Activated CD4-positive, alpha-beta T cell treated with anti-CD3 and anti-CD28 coated beads, Interleukin-2, Interleukin-6, amounts not matched to agents 100 ng/mL and 50 ng/mL, durations not matched to agents 16 hours and 8 hours (primary cell): ENCODE measurements at regions not wholly inside any gene's neighbourhood (a gene's known extent, or its start where the extent isn't known, plus 50 kb on each side); places are given as distances from the start of the nearest gene placed in this dataset.

Experiments used
- DNase-seq: peaks from one replicate; pipeline ENCODE4 v3.0.0-alpha.2; 2020

DNA sequence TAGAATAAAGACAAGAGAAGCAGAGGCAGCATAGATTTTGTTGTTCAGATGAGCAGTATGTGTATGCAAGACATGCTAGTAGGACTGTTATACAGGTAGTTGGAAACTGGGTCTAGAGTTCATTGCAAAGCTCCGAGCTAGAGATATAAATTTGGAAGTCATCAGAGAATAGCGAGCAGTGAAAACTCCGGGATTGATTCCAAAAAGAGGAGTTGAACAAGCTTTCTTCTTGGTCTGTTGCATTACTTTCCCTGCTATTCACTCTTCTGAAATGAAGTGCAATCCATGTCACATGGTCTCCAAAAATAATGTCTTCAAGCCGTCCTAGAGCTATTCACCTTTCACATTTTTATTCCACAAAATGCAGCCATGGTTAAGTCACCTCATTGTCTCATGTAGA is 67.9 kb upstream of the ZNF462 start:
- DNase-seq: no peak

DNA sequence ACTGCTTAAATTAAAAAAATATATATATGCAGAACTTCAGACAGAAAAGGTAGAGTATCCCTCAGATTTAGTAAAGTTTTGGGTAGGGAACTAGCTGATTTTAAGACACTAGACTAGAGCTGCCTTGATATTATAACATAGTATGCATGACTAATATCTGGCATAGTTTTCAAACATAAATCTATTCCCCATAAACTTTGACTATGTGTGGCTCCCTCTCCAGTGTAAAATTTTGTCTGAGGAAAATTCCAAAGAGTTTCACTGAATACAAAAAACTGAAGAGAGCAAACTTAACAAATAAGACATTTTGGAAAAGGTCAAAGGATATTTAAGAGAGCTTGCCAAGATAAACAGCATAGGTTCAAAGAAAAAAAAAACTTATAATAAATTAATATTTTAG is 66.2 kb upstream of the ZNF462 start:
- no peak for DNase-seq

DNA sequence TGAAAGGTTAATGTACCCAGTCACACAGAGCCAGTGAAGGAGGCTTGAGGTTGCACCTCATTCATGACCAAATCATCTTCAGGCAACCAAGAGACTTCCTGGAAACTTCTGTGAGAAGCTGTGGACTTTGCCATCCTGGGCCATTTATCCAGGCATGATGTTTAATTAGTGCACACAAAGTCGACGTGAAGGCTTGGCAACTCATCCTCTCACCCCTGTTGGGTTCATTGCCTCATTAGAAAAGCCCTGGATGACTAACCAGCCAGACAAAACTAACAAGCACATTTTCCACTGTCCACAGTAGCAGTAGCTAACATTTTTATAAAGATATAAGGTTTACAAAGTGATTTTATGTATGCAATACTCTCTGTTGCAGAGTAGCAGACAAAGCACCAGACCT is 65.7 kb upstream of the ZNF462 start:
- DNase-seq: no peak

DNA sequence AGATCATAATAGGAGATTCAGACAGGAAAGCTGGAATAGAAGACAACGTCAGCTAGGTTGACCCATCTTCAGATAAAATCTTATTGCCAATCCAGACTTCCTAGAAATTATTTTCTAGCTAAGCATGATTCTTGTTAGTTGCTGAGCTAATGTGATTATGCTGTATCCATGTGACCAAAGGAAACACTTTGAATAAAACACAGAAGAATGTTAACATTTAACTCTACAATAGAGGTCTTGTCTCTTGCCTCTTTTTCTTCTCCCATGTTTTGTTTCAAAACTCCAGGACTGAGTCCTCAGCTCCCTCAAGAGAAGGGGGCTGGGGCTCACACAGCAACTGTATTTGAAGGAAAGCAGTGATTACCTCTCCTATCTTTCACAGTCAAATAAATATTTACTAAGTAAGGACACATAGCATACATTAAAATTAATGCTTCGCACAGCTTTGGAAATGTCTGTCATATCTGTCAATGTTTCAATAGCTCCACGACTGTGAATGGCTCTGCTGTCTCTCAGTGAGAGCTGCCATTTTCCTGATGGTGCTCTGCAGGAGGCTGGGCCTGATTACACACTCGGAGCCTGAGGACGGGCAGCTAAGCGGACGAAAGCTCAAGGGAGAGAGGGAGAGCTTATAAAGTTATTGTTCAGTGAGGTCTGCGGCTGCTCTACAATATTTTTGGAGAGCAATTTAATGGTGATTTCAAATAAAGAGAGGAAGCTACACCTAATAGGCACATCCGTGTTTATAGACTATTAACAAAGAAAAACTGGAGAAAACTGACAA is 64.8 kb upstream of the ZNF462 start:
- no peak for DNase-seq

DNA sequence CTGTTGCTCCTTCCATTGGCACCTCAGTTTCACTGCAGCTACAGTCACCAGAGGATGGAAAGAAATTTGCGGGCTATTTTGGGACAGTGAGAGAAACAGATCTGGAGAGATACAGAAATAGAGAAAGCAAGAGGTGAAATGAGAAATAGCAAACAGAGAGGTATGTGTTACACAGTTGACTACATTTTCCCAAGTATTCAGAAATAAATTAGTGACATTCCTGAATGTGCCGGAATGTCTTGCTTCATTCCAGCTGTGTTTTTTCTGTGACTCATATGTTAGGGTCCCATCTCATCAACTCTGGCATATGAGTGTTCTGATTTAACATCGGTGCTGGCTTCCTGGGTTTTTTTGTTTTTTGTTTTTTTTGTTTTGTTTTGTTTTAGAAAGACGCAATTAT is 63.8 kb upstream of the ZNF462 start:
- no peak for DNase-seq

DNA sequence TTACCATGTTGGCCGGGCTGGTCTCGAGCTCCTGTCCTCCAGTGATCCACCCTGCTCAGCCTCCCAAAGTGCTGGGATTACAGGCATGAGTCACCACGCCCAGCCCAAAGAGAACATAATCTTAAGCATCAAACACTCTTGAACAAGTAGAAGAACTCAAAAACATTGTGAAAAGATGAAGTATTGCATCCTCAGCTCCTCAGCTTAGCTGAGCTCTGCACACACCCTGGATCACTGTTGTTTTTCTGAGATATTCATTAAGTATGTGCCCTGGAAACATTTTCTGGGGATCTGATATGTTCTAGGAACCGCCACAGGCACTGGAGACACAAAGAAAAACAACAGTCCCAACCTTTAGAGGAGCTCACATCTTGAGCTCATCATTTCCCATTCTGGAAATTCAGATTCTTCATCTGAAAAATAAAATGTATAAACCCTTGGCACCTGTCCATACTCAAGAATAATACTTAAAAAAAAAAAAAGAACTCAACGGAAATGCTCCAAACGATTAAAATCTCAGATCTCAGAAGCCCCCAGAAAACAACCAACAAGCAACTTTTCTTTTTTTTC is 62.2 kb upstream of the ZNF462 start:
- DNase-seq: no peak

DNA sequence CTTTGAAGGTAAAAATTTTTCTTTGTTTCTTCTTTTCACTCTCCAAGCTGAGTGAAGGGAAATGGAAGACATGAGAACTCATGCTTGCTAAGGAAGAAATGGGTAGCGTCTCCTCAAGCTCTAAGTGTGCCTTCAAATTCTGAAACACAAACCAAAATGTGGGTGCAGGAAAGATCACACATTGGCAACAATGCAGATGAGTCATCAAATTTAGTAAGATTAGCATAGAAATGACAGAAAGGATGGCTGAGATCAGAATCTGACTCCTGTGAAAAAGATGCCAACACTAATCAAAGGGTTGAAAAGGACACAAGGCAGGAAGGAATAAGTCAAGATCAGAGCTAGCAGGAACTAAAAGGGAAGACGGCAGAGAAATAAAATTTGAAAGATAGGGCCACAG is 61.1 kb upstream of the ZNF462 start:
- DNase-seq: no peak
